GM12878 (cell line): ENCODE measurements at regions not wholly inside any gene's neighbourhood (a gene's known extent, or its start where the extent isn't known, plus 50 kb on each side); places are given as distances from the start of the nearest gene placed in this dataset.

Experiments used
- ATAC-seq: fragments of 200-7000 bp; cut with Tn5 transposase; 3 replicates; pipeline ENCODE4 v1.9.1; 2020; ENCODE audit warnings: mild to moderate bottlenecking, moderate library complexity
- BruUV-seq: library from RNA; stranded (reverse); fragments of 400-500 nt; replicated peaks from 2 replicates; lab custom pipeline; 2021; lab: Mats Ljungman, UMichigan
- CTCF ChIA-PET: fragments of 300-600 bp; sonication (Branson Sonifier 250); formaldehyde crosslinking; extraction: SDS; loops from one replicate; lab custom pipeline; 2021; ENCODE audit warnings: inconsistent platforms; lab: Yijun Ruan, JAX
- POLR2A ChIA-PET: fragments of 350-600 bp; formaldehyde crosslinking; extraction: SDS; loops from one replicate; lab custom pipeline; 2021; ENCODE audit warnings: inconsistent platforms; lab: Charles Lee
- RAD21 ChIA-PET: fragments of 300-600 bp; sonication (Branson Sonifier 250); formaldehyde crosslinking; loops from one replicate; lab custom pipeline; 2023; ENCODE audit warnings: antibody characterized with exemption; ENCODE audit not compliant: unreplicated experiment; lab: Charles Lee
- SMC1A ChIA-PET: fragments of 300-600 bp; sonication (Branson Sonifier 250); formaldehyde crosslinking; loops from one replicate; lab custom pipeline; 2023; ENCODE audit not compliant: unreplicated experiment, uncharacterized antibody; lab: Charles Lee
- DNase-seq: peaks from one replicate; pipeline ENCODE4 v3.0.0-alpha.2; 2011; ENCODE audit warnings: low read depth, low spot score
- FAIRE-seq: peaks from 3 replicates; lab custom pipeline; 2011; peaks lifted over from hg19 to GRCh38; lab: Jason Lieb, UNC
- H2AFZ ChIP-seq: 2 replicates; pipeline ENCODE4 v1.6.0; 2011; ENCODE audit warnings: low read depth, low read length, control low read depth; ENCODE audit not compliant: control insufficient read depth
- H3K27ac ChIP-seq: 2 replicates; pipeline ENCODE4 v1.5.1; 2011; ENCODE audit warnings: control low read depth; ENCODE audit not compliant: control insufficient read depth, insufficient read depth
- H3K27me3 ChIP-seq, 2 experiments: replicated peaks in 1 of 2; 2 replicates each; pipeline versions ENCODE4 v1.6.0 to v1.6.1; 2011; ENCODE audit warnings: low read length in 1 of 2; ENCODE audit not compliant: control insufficient read depth in 2 of 2, insufficient read depth in 2 of 2
- H3K36me3 ChIP-seq, 2 experiments: 2 replicates each; pipeline ENCODE4 v1.5.1; 2011; ENCODE audit warnings: low read length in 1 of 2; ENCODE audit not compliant: control insufficient read depth in 2 of 2, insufficient read depth in 2 of 2
- H3K4me1 ChIP-seq: 2 replicates; pipeline ENCODE4 v1.6.1; 2011; ENCODE audit warnings: mild to moderate bottlenecking, low read length, moderate library complexity, mixed read lengths; ENCODE audit not compliant: control insufficient read depth, insufficient read depth
- H3K4me2 ChIP-seq: 2 replicates; pipeline ENCODE4 v1.6.0; 2011; ENCODE audit warnings: control low read depth; ENCODE audit not compliant: control insufficient read depth, insufficient read depth
- H3K4me3 ChIP-seq: fragments of 200-600 bp; sonication (generic); 2 replicates; pipeline ENCODE4 v1.5.1; 2016
- H3K79me2 ChIP-seq: 2 replicates; pipeline ENCODE4 v1.6.0; 2011; ENCODE audit warnings: low read length; ENCODE audit not compliant: control insufficient read depth, insufficient read depth
- H3K9ac ChIP-seq: 2 replicates; pipeline ENCODE4 v1.8.0; 2011; ENCODE audit warnings: low read length, control low read depth, mixed read lengths; ENCODE audit not compliant: control insufficient read depth, insufficient read depth
- H3K9me3 ChIP-seq: replicated peaks from 3 replicates; pipeline ENCODE4 v1.5.1; 2011; ENCODE audit warnings: mild to moderate bottlenecking, low read length; ENCODE audit not compliant: control insufficient read depth, insufficient read depth
- H4K20me1 ChIP-seq: 2 replicates; pipeline ENCODE4 v1.6.0; 2011; ENCODE audit not compliant: control insufficient read depth, insufficient read depth
- BCLAF1 ChIP-seq: fragments of 450-650 bp; IDR thresholded peaks from 2 replicates; pipeline ENCODE4 v1.6.1; 2017; ENCODE audit warnings: antibody characterized with exemption, mild to moderate bottlenecking, moderate library complexity
- BRCA1 ChIP-seq: IDR thresholded peaks from 2 replicates; pipeline ENCODE4 v1.6.1; 2011; ENCODE audit warnings: low read depth, low read length, improper control_type of control experiment
- CREB1 ChIP-seq: IDR thresholded peaks from 2 replicates; pipeline ENCODE4 v1.6.1; 2012; ENCODE audit warnings: low read depth, mild to moderate bottlenecking, inconsistent platforms
- HCFC1 ChIP-seq: fragments of 150-350 bp; IDR thresholded peaks from 2 replicates; pipeline ENCODE4 v1.6.1; 2014; ENCODE audit warnings: low read length
- HDAC2 ChIP-seq: fragments of 200-600 bp; sonication (generic); IDR thresholded peaks from 2 replicates; pipeline ENCODE4 v1.6.1; 2017
- JUNB ChIP-seq: IDR thresholded peaks from 2 replicates; pipeline ENCODE4 v1.6.1; 2016; ENCODE audit warnings: antibody characterized with exemption, mild to moderate bottlenecking
- POU2F2 ChIP-seq: IDR thresholded peaks from 3 replicates; pipeline ENCODE4 v1.6.1; 2011; ENCODE audit warnings: low read depth, mild to moderate bottlenecking, low read length, borderline replicate concordance
- SMC3 ChIP-seq: IDR thresholded peaks from 2 replicates; pipeline ENCODE4 v1.6.1; 2011; ENCODE audit warnings: low read length, improper control_type of control experiment, borderline replicate concordance
- SREBF2 ChIP-seq: IDR thresholded peaks from 2 replicates; pipeline ENCODE4 v1.6.1; 2012; ENCODE audit warnings: mild to moderate bottlenecking, low read length
- SRF ChIP-seq, 2 experiments: IDR thresholded peaks; 2 replicates each; pipeline ENCODE4 v1.6.1; 2011; ENCODE audit warnings: low read depth in 2 of 2, low read length in 2 of 2, mild to moderate bottlenecking in 1 of 2, moderate library complexity in 1 of 2
- TAF1 ChIP-seq: IDR thresholded peaks from 2 replicates; pipeline ENCODE4 v1.6.1; 2011; ENCODE audit warnings: mild to moderate bottlenecking, low read depth, low read length, borderline replicate concordance
- TBL1XR1 ChIP-seq: IDR thresholded peaks from 2 replicates; pipeline ENCODE4 v1.6.1; 2012; ENCODE audit warnings: low read depth, low read length, improper control_type of control experiment
- TCF12 ChIP-seq: IDR thresholded peaks from 2 replicates; pipeline ENCODE4 v1.6.1; 2011; ENCODE audit warnings: low read depth, mild to moderate bottlenecking, low read length
- TCF3 ChIP-seq: IDR thresholded peaks from 2 replicates; pipeline ENCODE4 v1.6.1; 2012; ENCODE audit warnings: low read depth, mild to moderate bottlenecking, low read length, borderline replicate concordance; ENCODE audit not compliant: insufficient read depth
- ZBED1 ChIP-seq: IDR thresholded peaks from 2 replicates; pipeline ENCODE4 v1.6.1; 2016; ENCODE audit warnings: borderline replicate concordance
- ZNF24 ChIP-seq: fragments of 450-650 bp; IDR thresholded peaks from 2 replicates; pipeline ENCODE4 v1.6.1; 2017; ENCODE audit warnings: antibody characterized with exemption, mild to moderate bottlenecking
- ZNF274 ChIP-seq: IDR thresholded peaks from one replicate; pipeline ENCODE4 v1.8.0; 2011; ENCODE audit not compliant: insufficient read length, insufficient read depth
- WGBS: methylation state at CpG from one replicate; pipeline ENCODE4 v1.1.6; 2016; ENCODE audit warnings: low lambda C conversion rate; ENCODE audit not compliant: insufficient replicate concordance, insufficient coverage; ENCODE audit errors: missing lambda C conversion rate; 5-methylcytosine and 5-hydroxymethylcytosine counted together
- in situ Hi-C: fragments of 300-500 bp; cut with MboI; formaldehyde crosslinking; loops from 9 replicates; pipeline ENCODE4 v1.14.3; 2018; ENCODE audit warnings: mixed read lengths
- intact Hi-C: fragments of 100-400 bp; cut with micrococcal nuclease; formaldehyde crosslinking; loops from one replicate; pipeline ENCODE4 v1.14.2; 2022; ENCODE audit not compliant: unreplicated experiment
- TF ChIP-seq, protein P1 (sequence below): IDR thresholded peaks from 2 replicates; pipeline ENCODE4 v1.6.1; 2012; ENCODE audit warnings: low read depth, low read length, improper control_type of control experiment

- TF ChIP-seq BCLAF1 (no peak), SREBF2 (no peak), SRF (IDR thresholded peaks at IDR 0.05; ENCODE audit: low read depth in 2 of 2, low read length in 2 of 2) (no peak), ZBED1 (no peak)
These were observed 67.9 kb upstream of the PRICKLE2 start (continued) for GRCh38 chr3:64293121-64293520.

DNA sequence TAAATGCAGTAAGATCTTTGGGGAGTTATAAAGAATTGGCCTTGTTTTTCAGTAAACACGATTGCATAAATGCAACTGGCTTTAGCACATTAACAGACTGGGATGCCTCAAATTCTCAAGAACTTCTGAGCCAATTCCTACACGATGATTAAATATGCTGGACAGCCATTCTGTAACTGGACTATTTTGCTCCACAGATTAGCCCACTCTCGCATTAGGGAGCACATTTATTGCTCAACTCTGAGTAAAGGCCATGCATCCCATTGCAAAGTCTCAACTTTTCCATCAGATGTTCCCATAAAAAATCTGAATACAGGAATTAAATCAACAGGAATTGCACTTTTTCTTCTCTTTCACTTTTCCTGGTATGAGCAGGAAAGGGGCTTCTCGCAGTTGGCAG lies 66.7 kb upstream of the PRICKLE2 start:
- DNase-seq (no peak), FAIRE-seq (no peak), ATAC-seq (no peak)
- no TSS peak for BruUV-seq
- H3K9ac ChIP-seq = no peak overlapping the region
- no peaks in the 10 kb centered on the region for H3K27me3 ChIP-seq
- in situ Hi-C loops = no loop called here
- H2AFZ ChIP-seq = no peak overlapping the region
- H3K36me3 ChIP-seq = no peaks in the 10 kb centered on the region
- no peak overlapping the region for H3K27ac ChIP-seq
- ChIA-PET SMC1A (no interaction called here), POLR2A (no interaction called here), CTCF (no interaction called here), RAD21 (no interaction called here)
- no peak overlapping the region for H3K4me2 ChIP-seq
- no peaks in the 10 kb centered on the region for H3K9me3 ChIP-seq
- H4K20me1 ChIP-seq = no peaks in the 10 kb centered on the region
- H3K4me3 ChIP-seq = no peak overlapping the region
- H3K4me1 ChIP-seq = no peaks in the 10 kb centered on the region
- intact Hi-C loops = no loop called here
- TF ChIP-seq HDAC2 (no peak), ZNF24 (no peak), TBL1XR1 (no peak), BRCA1 (no peak), CREB1 (no peak), POU2F2 (no peak), ZNF274 (no peak), HCFC1 (no peak), SMC3 (no peak), TCF3 (no peak), TCF12 (no peak), ZBED1 (no peak), TAF1 (no peak), JUNB (no peak)
- TF ChIP-seq, protein P1, sequence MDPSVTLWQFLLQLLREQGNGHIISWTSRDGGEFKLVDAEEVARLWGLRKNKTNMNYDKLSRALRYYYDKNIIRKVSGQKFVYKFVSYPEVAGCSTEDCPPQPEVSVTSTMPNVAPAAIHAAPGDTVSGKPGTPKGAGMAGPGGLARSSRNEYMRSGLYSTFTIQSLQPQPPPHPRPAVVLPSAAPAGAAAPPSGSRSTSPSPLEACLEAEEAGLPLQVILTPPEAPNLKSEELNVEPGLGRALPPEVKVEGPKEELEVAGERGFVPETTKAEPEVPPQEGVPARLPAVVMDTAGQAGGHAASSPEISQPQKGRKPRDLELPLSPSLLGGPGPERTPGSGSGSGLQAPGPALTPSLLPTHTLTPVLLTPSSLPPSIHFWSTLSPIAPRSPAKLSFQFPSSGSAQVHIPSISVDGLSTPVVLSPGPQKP = no peak
- H3K79me2 ChIP-seq = no peaks in the 10 kb centered on the region
- WGBS = 43% methylated on average over 4 of the region's 4 CpGs
